PC-3 (cell line): ENCODE measurements at regions not wholly inside any gene's neighbourhood (a gene's known extent, or its start where the extent isn't known, plus 50 kb on each side); places are given as distances from the start of the nearest gene placed in this dataset.

Experiments used
- EZH2 ChIP-seq: fragments of 300-600 bp; sonication (generic); IDR thresholded peaks from one replicate; pipeline ENCODE4 v1.6.1; 2017; ENCODE audit warnings: antibody characterized with exemption, mild to moderate bottlenecking, low read length; ENCODE audit not compliant: unreplicated experiment
- EZH2phosphoT487 ChIP-seq: fragments of 300-600 bp; sonication (generic); IDR thresholded peaks from 2 replicates; pipeline ENCODE4 v1.6.1; 2018; ENCODE audit warnings: mild to moderate bottlenecking, antibody characterized with exemption, low read length, borderline replicate concordance
- TF ChIP-seq, protein P1 (sequence below): fragments of 300-600 bp; sonication (generic); conservative IDR thresholded peaks from 2 replicates; pipeline ENCODE4 v1.5.1; 2017; ENCODE audit warnings: antibody characterized with exemption, low read depth, mild to moderate bottlenecking, low read length

DNA sequence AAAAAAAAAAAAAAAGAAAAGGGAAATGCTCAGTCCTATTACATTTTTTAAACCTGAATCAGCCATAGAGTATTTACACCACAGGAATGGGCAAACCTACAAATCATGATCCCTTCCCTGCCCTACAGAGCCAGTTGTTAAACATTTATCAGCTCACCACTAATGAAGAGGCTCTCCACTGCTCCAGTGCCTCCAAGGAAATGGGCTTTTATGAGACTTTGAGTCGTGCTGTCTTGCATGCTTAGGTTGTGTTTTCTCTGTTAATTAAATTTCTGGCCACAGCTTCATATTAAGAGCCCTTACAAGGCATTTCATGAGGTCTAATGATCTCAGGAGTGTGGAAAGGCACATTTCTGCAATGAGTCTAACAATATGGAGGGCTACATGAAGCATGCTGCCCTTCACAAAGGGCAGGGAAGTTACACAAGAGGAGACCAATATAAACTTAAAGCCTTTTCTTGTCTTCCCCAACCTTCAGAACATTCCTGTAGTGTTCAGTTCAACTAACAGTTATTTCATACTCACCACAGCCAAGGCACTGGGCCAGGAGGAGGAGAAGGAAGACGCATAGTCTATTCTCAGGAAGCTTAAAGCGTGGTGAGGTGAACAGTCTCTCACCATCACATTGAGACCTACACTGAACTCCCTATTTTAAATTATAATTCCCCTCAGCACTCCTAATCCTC lies 140.1 kb upstream of the ABCA1 start:
- TF ChIP-seq EZH2 = no peak
- TF ChIP-seq, protein P1, sequence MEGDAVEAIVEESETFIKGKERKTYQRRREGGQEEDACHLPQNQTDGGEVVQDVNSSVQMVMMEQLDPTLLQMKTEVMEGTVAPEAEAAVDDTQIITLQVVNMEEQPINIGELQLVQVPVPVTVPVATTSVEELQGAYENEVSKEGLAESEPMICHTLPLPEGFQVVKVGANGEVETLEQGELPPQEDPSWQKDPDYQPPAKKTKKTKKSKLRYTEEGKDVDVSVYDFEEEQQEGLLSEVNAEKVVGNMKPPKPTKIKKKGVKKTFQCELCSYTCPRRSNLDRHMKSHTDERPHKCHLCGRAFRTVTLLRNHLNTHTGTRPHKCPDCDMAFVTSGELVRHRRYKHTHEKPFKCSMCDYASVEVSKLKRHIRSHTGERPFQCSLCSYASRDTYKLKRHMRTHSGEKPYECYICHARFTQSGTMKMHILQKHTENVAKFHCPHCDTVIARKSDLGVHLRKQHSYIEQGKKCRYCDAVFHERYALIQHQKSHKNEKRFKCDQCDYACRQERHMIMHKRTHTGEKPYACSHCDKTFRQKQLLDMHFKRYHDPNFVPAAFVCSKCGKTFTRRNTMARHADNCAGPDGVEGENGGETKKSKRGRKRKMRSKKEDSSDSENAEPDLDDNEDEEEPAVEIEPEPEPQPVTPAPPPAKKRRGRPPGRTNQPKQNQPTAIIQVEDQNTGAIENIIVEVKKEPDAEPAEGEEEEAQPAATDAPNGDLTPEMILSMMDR = no peak
- no peak for TF ChIP-seq EZH2phosphoT487
